HG02885 (cell line): ENCODE measurements at regions not wholly inside any gene's neighbourhood (a gene's known extent, or its start where the extent isn't known, plus 50 kb on each side); places are given as distances from the start of the nearest gene placed in this dataset.
A peak's percentile ranks its signal among the peaks of the same experiment; 100 is the strongest.
"Not testable (repeated sequence)": the region's sequence is repeated elsewhere in the genome, so short reads cannot be mapped to it uniquely, and the experiment has no call there.

Experiments used
- ATAC-seq: cut with Tn5 transposase; IDR thresholded peaks from one replicate; pipeline ENCODE4 v1.9.1; 2021; ENCODE audit warnings: mild to moderate bottlenecking; ENCODE audit not compliant: unreplicated experiment, poor library complexity

DNA sequence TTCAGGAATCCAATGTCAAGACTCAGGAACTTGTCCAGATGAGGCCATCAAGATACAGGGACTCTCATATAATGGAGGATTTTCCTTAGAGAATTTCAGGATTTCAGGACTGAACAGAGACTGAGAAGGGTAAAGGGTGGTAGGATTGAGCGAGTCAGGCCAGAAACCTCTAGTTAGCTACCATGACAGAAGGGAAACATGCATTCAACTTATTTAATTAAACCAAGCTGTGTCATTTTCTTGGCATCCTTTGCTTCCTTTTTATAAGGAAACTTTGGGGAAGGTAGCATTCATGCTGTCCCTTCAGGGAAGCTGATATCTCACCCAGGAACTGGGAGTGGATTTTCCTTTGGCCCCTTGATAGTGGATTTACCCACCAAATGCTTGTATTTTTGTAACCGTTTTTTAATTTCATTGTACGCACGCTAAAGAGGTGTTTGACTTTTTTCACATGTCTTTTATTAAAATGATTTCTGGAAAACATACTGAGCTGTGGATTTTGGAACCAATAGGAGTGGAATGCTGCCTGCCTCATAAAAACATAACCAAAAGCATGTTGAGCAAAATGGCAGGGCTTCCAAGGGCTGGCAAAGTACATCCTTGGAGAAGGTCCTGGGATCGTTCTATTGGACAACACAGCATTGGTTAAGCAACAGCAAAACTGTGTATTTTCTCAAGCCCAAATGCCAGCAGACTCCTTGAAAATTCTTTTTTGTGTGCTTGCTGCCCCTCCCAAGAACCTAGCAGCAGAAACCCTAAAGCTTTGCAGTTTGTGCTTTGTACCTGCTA lies 104.5 kb downstream of the CXCL12 start:
- ATAC-seq = no peak

DNA sequence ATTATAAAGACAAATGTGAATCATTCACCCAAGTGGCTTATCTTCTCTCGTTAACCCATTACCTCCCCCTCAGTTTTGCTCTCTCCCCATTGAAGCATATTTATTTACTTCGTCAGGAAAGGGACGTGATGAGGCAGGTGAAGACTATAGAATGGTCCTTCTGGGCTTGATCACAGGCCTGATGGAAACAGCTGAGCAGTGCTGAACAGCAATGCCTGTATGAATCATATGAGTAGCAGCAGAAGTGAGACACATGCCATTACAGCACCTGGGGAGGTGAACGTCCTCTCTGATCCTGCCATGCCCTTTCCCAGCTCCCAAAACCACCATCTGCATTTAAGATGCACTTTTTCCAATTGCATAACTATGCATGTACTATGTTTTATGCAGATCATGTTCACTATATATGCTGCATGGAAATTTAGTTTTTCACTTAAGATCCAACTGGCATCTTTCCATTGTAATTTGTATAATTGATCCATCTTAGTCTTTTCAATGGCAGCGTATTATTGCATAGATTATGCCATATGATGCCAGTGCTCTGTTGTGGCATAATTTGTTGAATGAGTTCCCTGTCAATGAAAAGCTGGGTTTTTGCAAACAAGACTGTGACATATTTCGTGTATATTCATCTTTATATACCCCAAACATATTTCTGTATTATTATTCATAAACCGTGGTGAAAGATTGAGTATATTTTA lies 105.3 kb downstream of the CXCL12 start:
- ATAC-seq = no peak

DNA sequence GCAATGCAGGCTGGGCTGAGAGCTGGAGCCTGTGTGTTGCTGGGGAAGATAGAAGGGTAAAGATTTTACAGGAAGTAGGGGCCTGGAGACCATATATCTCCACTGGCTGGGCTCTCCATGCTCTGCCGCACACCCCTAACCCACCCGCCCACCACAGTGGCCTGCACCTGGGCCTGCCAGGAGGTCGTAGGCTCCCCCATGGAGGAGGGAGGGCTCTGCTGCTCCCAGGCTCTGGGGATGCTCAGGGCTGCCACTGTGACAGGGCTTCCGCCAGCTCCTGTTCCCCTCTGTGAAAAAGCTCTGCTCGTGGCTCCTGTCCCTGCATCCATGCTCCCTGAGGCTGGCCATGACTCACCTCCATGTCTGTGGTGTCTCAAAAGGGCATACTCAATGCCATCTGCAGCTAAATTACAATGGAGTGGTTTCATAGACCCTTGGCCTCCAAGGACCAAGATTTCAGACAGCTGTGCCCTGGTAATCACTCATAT lies 106.0 kb downstream of the CXCL12 start:
- no peak for ATAC-seq

DNA sequence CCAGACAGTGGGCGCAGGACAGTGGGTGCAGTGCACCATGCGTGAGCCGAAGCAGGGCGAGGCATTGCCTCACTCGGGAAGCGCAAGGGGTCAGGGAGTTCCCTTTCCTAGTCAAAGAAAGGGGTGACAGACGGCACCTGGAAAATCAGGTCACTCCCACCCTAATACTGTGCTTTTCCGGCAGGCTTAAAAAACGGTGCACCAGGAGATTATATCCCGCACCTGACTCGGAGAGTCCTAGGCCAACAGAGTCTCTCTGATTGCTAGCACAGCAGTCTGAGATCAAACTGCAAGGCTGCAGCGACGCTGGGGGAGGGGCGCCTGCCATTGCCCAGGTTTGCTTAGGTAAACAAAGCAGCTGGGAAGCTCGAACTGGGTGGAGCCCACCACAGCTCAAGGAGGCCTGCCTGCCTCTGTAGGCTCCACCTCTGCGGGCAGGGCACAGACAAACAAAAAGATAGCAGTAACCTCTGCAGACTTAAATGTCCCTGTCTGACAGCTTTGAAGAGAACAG lies 116.4 kb downstream of the CXCL12 start:
- ATAC-seq = not testable (repeated sequence)

DNA sequence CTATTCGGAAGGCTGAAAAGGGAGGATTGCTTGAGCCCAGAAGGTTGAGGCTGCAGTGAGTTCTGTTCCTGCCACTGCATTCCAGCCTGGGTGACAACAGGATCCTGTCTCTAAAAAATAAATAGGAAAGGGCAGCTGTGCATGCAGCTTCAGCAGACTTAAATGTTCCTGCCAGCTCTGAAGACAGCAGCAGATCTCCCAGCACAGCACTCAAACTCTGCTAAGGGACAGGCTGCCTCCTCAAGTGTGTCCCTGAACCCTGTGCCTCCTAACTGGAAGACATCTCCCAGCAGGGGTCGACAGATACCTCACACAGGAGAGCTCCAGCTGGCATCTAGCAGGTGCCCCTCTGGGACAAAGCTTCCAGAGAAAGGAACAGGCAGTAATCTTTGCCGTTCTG lies 117.9 kb downstream of the CXCL12 start:
- ATAC-seq = no peak

DNA sequence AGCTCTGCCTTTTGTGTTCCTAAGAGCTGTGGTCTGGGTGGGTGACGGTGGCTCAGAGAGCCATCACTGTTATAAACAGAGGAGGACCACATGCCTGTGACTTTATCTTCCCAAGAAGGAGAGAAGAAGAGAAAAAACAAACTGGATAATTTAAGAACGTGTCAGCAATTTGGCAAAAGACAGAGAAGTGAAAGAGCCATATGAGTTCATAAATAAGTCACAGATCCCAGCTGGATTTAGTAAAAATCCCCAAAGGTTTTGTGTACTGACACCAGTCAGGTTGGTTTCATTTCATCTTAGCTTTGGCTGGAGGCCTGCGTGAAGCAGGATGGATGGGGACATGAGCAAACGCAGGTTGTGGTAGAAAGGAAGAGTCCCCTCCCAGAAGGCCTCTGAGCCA lies 120.7 kb downstream of the CXCL12 start:
- no peak for ATAC-seq

DNA sequence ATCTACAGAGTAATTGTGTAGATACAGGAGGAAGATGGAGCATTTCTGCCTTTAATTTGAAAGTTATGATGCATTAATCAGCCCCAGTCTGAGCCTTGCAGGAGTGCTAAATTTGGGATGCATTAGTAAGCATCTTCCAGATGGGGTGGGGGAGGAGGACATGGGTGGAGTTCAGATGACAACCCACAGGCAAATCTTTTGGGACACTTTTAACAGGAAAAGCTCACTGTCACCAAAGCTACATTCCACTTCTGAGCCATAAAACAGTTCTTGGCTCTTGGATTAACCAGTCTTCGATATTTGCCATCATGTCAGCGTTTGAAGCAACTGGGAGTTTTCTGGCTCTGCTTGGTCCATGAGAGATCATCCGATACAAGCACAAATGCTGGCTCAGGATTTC lies 121.1 kb downstream of the CXCL12 start:
- ATAC-seq = no peak

DNA sequence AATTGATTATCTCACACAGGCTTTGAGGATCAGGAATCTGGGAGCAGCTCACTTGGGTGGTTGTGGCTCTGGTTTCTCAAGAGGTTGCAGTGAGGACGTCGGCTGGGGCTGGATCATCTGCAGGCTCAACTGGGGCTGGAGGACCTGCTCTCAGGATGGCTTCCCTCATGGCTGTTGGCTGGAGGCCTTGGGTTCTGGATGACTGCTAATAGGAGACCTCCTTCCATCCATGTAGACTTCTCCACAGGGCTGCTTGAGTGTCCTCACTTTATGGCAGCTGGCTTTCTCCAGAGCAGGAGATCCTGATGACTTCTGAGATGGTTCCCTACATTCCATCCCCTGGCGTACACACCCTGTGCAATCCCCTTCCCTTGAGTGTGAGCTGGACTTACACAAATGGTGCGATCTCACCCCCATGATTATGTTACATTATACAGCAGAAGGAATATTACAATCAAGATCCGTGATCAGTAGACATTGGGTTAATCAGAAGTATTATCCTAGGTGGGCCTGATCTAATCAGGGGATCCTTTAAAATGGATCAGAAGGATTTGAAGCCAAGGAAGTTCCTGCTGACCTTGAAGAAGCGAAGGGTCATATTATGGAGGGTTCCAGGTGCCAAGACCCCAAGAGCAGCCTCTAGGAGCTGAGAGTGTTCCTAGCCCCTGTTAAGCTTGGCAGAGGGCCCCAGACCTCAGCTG lies 122.2 kb downstream of the CXCL12 start:
- no peak for ATAC-seq

DNA sequence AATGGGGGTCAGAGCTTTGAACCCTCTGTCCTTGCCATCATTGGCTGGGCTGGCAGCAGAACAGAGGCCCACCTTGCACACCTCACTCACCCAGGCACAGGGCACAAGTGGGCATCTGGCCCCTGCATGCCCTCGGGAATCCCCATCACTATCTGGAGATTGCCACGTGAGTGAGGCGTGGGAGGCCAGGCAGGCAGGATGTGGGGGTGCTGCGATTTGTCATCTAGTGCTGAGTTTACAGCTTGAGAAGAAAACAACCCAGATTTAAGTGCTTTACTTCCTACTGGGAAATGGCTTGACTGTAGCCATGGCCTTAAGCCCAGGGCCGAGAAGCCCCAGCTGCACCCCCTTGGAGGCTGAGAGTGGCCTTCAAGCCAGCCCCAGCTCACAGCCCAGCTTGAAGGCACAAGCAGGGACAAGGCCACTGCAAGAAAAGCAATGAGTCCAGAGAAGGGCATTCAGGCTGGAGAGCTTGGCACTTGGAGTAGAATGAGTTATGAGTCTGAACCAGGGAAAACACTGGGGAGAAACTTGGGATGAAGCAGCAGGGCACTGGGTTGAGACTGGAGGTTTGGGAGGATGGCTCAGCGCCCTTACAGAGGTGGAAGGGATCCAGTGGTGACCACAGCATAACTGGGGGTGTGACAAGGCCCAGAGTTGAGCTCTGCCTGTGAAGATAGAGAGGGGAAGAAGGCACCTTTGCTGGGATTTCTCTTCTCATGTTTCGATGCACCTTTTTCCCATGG lies 123.0 kb downstream of the CXCL12 start:
- peak; percentile 65 for ATAC-seq

DNA sequence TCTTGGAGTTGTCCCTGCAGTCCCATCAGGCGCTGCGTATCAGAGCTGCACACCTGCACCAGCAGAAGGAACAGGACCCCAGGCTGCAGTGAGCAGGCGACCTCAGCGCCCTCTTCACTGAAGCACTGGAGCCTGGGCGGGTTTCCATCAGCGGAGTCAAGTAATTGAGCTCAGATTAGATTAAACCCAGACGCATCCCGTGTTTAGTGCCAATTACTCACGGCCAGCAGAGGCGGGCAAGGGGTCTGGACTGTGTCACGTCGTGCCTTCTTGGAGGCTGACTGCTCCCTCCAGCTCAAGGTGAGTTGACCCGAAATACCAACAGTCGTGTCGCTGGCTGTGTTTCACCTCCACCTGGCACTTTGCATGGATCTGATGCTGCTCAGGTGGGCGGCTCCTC lies 123.6 kb downstream of the CXCL12 start:
- ATAC-seq = no peak

DNA sequence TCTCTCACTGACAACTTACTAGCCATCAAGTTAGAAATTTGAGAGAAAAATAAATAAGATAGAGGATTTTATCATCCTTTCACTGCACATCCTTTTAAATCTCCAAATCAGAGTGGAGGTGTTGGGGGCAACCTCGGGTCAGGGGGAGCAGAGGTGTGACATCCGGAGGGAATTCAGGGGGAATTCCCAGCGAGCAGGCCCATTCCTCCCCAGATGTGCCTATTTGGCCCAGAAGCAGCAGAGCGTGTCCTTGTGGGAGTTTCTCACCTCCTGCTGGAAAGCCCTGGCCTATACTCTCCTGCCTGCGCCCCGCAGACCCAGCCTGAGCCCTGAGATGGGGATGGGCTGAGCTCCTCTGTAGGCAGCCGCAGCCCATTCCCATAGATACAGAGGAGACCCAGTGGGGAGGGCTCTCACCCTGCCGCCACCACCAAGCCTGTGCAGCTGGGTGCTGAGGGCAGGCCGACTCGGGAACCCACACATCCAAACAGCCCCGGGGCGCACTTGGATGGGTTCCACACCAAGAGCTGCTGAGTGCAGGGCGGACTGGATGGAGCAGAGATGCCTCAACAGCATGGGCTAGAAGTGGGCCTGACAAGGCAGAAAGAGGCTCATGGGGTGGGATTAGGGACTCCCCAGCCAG lies 124.5 kb downstream of the CXCL12 start:
- ATAC-seq = peak; percentile 30

DNA sequence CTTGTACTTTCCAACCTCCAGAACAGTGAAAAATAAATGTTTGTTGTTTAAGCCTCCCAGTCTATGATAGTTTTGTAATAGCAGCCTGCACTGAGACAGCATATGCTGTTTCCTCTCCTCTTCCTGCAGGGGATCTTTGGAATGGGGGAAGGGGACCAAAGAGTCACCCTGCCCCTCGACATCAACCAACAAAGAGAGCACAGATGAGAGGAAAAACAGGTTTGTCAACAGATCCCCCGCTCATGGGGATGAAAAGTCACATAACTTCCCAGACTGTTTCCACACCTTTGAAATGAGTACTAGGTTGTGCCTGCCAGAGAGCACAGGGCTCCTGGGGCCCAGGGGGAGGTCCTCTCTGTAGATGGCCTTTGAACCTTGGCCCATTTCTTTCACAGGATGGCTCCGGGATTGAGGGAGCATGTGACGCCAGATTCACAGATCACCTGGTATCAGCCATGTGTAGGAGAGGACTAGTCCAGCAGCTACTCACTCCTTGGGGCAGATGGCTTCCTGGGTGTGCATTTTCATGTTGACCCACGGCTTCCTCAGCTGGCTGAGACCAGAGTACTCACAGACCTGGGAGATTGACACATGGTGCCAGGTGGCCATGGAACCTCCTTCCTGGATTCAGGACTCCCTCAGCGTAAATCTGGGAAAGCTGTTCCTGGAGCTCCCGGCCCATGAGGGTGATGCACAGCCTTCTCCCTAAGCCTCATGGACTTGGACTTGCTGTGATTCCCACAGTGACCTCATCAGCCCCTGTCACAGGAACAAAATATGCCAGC lies 125.6 kb downstream of the CXCL12 start:
- ATAC-seq = no peak

DNA sequence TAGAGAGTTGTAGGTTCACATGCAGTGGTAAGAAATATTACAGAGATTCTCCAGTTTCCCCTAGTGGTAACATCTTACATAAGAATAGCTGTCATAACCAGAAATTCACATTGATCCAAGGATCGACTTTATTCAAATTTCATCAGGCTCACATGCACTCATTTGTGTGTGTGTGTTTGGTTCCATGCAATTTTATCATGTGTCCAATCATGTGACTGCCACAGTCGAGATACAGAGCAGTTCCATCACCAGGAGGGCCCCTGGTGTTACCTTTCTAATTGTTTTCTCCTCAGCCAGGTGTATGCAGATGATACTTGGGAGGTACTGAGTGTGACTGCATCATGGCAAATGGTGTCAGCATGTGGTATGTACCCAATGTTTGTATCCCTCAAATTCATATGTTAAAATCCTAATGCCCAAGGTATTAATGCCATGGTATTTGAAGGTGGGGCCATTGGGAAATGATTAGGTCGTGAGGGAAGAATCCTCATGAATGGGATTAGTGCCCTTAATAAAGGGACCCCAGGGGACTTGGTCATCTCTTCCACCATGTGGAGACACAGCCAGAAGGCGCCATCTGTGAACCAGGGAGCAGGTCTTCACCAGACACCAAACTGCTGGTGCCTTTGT lies 126.3 kb downstream of the CXCL12 start:
- ATAC-seq = no peak

DNA sequence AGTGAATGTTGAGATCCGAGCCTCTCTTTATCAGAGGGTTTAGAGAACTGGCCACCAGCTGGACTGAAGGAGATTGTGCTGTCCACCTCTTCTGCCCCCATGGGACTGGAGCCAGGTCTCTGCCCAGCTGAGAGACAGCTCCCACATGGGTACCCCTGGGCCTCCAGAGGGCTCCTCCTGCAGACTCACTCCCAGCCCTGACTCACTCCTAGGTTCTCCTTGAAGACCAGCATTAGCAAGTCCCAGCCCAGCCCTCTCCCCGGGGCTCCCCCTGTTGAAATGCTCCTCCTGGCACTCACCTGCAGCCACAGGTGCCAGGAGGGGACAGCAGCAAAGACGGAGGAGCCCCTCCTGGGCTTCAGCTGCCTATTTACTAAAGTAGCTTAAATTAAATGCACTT lies 126.9 kb downstream of the CXCL12 start:
- ATAC-seq = no peak

DNA sequence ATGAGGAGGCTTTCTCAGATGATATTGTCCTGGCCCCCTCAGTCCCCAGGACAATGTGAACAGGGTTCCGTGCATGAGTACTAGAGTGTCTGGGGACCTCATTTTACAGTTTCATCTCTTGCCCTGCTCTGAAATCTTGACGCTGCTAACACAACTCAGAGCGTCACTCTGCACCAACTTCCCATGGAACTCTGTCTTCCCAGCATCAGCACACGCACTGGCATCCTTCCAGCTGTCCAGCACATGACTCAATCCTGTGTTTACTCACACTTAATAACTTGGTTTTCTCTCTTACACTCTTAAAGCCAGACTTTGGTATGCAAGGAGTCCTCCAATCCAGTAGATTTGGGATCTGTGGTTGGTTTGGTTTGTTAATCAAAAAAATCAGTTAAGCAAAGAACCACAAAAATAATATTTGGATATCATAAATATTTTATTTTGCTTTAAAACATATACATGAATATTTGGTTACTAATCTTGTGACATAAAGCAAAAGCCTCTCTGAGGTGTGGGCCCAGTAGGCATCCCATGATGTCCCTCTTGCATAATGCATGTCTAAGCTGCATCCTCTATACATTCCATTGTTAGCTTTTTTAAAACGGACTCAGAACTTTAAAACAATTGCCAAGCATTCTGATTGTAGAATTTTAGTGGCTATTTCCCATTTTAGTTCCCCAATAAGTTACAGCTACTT lies 131.0 kb downstream of the CXCL12 start:
- no peak for ATAC-seq

DNA sequence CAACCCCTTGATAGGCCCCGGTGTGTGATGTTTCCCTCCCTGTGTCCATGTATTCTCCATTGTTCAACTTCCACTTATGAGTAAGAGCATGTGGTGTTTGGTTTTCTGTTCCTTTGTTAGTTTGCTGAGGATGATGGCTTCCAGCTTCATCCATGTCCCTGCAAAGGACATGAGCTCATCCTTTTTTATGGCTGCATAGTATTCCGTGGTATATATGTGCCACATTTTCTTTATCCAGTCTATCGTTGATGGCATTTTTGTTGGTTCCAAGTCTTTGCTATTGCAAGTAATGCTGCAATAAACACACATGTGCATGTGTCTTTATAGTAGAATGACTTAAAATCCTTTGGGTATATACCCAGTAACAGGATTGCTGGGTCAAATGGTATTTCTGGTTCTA lies 132.3 kb downstream of the CXCL12 start:
- ATAC-seq = not testable (repeated sequence)

DNA sequence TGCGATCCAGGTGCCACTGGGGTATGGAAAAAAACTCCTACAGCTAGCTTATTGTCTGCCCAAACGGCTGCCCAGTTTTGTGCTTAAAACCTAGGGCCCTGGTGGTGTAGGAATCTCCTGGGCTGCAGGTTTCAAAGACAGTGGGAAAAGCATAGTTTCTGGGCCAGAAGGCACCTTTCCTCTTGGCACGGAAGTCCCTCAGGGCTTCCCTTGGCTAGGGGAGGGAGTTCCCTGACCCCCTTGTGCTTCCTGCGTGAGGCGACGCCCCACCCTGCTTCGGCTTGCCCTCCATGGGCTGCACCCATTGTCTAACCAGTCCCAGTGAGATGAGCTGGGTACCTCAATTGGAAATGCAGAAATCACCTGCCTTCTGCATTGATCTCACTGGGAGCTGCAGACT lies 135.0 kb downstream of the CXCL12 start:
- ATAC-seq = not testable (repeated sequence)

DNA sequence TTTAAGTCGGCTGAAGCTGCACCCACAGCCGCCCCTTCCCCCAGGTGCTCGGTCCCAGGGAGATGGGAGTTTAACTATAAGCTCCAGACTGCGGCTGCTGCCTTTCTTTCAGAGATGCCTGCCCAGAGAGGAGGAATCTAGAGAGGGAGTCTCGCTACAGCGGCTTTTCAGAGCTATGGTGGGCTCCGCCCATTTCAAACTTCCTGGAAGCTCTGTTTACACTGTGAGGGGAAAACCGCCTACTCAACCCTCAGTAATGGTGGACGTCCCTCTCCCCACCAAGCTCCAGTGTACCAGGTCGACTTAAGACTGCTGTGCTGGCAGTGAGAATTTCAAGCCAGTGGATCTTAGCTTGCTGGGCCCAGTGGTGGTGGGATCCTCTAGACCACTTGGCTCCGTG lies 135.4 kb downstream of the CXCL12 start:
- ATAC-seq = no peak
